Activated T-cell treated with anti-CD3 and anti-CD28 coated beads, Interleukin-2, amount 50 U/mL, for 72 hours (primary cell): ENCODE measurements at regions not wholly inside any gene's neighbourhood (a gene's known extent, or its start where the extent isn't known, plus 50 kb on each side); places are given as distances from the start of the nearest gene placed in this dataset.
"Not testable (repeated sequence)": the region's sequence is repeated elsewhere in the genome, so short reads cannot be mapped to it uniquely, and the experiment has no call there.

Source experiments
- ATAC-seq, 2 donors: fragments of 150-1000 bp; cut with Tn5 transposase; replicated peaks in 1 of 2; 2 replicates each; pipeline ENCODE4 v1.10.0; 2021; ENCODE audit warnings: moderate library complexity in 2 of 2, mild to moderate bottlenecking in 1 of 2
- DNase-seq, 2 donors: peaks; one replicate each; pipeline ENCODE4 v3.0.0; 2021 to 2022; ENCODE audit warnings: mixed read lengths in 1 of 2
- H3K27ac Mint-ChIP-seq: one replicate; pipeline ENCODE4 v1.8.0; 2022; ENCODE audit warnings: mild to moderate bottlenecking, moderate library complexity, mixed read lengths
- H3K27me3 Mint-ChIP-seq: one replicate; pipeline ENCODE4 v1.8.0; 2022; ENCODE audit warnings: low read depth, mixed read lengths
- H3K36me3 Mint-ChIP-seq, 2 donors: one replicate each; pipeline ENCODE4 v1.8.0; 2022; ENCODE audit warnings: mixed read lengths in 2 of 2, mild to moderate bottlenecking in 1 of 2; ENCODE audit not compliant: insufficient read depth in 2 of 2
- H3K4me1 Mint-ChIP-seq: one replicate; pipeline ENCODE4 v1.8.0; 2022; ENCODE audit warnings: low read depth, mixed read lengths
- H3K4me3 Mint-ChIP-seq, 2 donors: one replicate each; pipeline ENCODE4 v1.8.0; 2022; ENCODE audit warnings: mild to moderate bottlenecking in 2 of 2, mixed read lengths in 2 of 2, moderate library complexity in 2 of 2
- H3K9me3 Mint-ChIP-seq, 2 donors: one replicate each; pipeline ENCODE4 v1.8.0; 2022; ENCODE audit warnings: mixed read lengths in 2 of 2

DNA sequence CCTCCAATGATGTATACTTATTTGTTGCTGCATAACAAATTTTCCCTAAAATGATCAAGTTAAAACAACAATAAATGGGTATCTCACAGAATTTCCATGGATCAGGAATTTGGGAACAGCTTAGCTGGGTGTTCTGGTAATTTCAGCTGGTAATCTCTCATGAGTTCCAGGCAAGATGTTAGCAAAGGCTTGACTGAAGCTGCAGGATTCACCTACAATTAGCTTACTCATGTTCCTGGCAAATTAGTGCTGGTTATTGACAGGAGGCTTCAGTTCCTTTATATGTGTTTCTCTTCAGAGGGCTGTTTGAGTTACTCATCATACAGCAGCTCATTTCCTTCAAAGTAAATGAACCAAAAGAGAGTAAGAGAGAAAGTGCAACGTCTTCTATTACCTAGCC lies 506.3 kb upstream of the IMPG1 start:
- Mint-ChIP-seq H3K4me3 (no peak overlapping the region), H3K27ac (no peak overlapping the region), H3K9me3 (peaks cover 2 to 7% of the 10 kb centered on the region in 2 donors), H3K36me3 (no peaks in the 10 kb centered on the region), H3K4me1 (no peaks in the 10 kb centered on the region), H3K27me3 (no peaks in the 10 kb centered on the region)
- ATAC-seq (no peak), DNase-seq (no peak)

DNA sequence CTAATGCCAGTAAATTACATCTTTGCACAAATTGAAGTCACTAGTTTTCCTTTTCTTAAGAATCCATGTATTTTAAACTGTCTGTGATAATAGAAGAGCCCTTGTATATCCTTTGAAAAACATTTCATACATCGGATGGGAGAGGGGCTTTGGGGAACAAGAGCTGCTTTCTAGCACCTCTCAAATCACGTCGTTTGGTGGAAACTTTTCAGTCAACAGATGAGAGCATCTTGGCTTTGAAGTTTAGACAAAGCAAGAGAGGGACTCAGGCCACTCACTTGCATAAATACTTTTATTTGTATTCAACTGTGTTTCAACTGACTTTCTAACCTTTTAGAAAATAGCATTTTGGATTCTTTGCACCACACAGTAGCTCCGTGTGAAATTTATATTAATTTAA lies 502.3 kb upstream of the IMPG1 start:
- Mint-ChIP-seq H3K9me3 (peaks cover 0 to 2% of the 10 kb centered on the region in 2 donors), H3K27ac (no peak overlapping the region), H3K4me1 (no peaks in the 10 kb centered on the region), H3K36me3 (no peaks in the 10 kb centered on the region), H3K4me3 (no peak overlapping the region), H3K27me3 (no peaks in the 10 kb centered on the region)
- ATAC-seq (no peak), DNase-seq (no peak)

DNA sequence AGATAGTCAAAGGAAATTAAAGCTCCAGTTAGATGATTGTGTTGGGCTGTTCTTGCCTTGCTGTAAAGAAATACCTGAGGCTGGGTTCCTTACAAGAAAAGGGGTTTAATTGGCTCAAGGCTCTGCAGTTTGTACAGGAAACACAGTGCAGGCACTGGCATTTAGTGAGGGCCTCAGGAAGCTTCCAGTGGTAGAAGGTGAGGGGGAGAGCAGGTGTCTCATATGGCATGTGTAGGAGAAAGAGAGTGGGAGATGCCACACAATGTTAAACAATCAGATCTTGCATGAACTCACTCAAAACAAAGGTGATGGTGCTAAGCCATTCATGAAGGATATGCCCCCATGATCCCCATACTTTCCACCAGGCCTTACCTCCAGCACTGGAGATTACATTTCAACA lies 493.5 kb upstream of the IMPG1 start:
- H3K27me3 Mint-ChIP-seq: no peaks in the 10 kb centered on the region
- DNase-seq (no peak), ATAC-seq (no peak)
- no peak overlapping the region for H3K27ac Mint-ChIP-seq
- no peaks in the 10 kb centered on the region for H3K36me3 Mint-ChIP-seq
- H3K4me1 Mint-ChIP-seq: no peaks in the 10 kb centered on the region
- peaks cover 2 to 14% of the 10 kb centered on the region in 2 donors for H3K9me3 Mint-ChIP-seq
- H3K4me3 Mint-ChIP-seq: no peak overlapping the region

DNA sequence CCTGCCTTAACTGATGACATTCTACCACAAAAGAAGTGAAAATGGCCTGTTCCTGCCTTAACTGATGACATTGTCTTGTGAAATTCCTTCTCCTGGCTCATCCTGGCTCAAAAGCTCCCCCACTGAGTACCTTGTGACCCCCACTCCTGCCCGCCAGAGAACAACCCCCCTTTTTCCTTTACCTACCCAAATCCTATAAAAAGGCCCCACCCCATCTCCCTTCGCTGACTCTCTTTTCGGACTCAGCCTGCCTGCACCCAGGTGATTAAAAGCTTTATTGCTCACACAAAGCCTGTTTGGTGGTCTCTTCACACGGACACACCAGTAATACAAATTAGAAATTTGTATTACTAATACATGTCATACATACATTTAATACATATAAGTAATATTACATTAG lies 489.9 kb upstream of the IMPG1 start:
- H3K9me3 Mint-ChIP-seq: peaks cover 2 to 10% of the 10 kb centered on the region in 2 donors
- not testable (repeated sequence) for DNase-seq, ATAC-seq, H3K27ac Mint-ChIP-seq, H3K4me1 Mint-ChIP-seq, H3K36me3 Mint-ChIP-seq, H3K27me3 Mint-ChIP-seq, H3K4me3 Mint-ChIP-seq

DNA sequence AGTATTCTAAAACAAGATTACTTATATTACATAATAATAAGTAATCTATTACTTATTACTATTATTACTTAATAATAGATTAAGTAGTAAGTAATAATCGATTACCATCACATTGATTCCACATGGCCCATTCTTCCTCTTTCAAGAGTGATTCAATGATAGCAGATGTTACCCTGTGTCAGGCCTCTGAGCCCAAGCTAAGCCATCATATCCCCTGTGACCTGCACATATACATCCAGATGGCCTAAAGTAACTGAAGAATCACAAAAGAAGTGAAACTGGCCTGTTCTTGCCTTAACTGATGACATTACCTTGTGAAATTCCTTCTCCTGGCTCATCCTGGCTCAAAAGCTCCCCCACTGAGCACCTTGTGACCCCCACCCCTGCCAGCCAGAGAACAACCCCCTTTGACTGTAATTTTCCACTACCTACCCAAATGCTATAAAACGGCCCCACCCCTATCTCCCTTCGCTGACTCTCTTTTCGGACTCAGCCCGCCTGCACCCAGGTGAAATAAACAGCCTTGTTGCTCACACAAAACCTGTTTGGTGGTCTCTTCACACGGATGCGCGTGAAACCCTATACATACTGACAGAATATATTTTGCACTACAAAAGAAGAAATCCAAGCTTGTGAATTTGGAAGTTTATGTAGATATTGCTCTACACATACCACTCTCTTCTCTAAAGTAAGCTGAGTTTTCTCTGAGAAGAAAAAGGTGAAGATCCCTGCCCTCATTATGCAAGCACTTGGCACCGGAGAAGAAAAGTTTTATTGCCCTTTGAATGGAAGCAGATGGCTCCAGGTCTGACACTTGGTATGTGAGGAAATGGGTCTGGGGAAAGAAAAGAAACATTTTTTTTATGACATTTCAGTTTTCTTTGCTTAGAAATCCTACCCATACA lies 488.6 kb upstream of the IMPG1 start:
- H3K27ac Mint-ChIP-seq, H3K9me3 Mint-ChIP-seq, H3K4me3 Mint-ChIP-seq, H3K27me3 Mint-ChIP-seq, ATAC-seq, H3K36me3 Mint-ChIP-seq, DNase-seq, H3K4me1 Mint-ChIP-seq: not testable (repeated sequence)

DNA sequence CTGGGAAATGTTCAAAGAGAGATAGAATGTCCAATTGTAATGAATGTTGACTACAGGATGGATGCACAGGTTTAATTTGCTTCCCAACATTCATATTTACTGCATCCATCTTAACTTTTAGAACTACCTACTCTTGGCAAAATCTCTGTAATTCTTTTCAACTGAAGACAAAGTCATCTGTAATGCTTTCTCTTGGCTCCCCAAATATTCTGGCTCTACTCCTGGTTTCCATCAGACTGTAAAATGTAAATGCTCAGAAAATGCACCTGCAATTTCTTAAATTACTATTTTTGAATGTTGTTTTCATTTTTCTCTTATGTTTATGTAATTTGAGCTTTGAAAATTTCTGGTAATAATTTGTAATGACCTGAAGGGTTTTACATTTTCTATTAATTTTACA lies 480.8 kb upstream of the IMPG1 start:
- Mint-ChIP-seq H3K9me3 (peaks cover 5 to 7% of the 10 kb centered on the region in 2 donors), H3K4me3 (no peak overlapping the region), H3K36me3 (peaks cover 0 to 1% of the 10 kb centered on the region in 2 donors), H3K4me1 (no peaks in the 10 kb centered on the region), H3K27ac (no peak overlapping the region), H3K27me3 (no peaks in the 10 kb centered on the region)
- ATAC-seq: no peak
- no peak for DNase-seq

DNA sequence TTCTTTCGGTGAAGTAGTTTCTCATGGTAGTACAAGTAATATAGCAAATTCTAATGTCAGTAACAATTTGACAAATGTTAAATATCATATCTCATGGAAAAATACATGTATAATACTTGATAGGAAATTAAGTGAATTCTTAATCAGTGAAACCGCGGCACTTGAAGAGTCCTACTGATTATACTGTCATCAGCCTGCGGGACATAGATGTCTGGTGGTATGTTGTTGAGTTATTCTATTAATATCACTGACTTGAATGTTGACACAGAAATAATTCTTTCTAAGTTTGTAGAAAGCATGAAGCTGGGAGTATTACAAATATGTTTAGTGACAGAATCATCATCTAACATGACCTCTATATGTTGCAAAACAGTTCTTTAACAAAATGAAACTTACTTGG lies 479.8 kb upstream of the IMPG1 start:
- no peaks in the 10 kb centered on the region for H3K36me3 Mint-ChIP-seq
- H3K4me1 Mint-ChIP-seq: no peaks in the 10 kb centered on the region
- peaks cover 3% of the 10 kb centered on the region in 2 donors for H3K9me3 Mint-ChIP-seq
- no peaks in the 10 kb centered on the region for H3K27me3 Mint-ChIP-seq
- H3K27ac Mint-ChIP-seq: no peak overlapping the region
- ATAC-seq (no peak), DNase-seq (no peak)
- no peak overlapping the region for H3K4me3 Mint-ChIP-seq

DNA sequence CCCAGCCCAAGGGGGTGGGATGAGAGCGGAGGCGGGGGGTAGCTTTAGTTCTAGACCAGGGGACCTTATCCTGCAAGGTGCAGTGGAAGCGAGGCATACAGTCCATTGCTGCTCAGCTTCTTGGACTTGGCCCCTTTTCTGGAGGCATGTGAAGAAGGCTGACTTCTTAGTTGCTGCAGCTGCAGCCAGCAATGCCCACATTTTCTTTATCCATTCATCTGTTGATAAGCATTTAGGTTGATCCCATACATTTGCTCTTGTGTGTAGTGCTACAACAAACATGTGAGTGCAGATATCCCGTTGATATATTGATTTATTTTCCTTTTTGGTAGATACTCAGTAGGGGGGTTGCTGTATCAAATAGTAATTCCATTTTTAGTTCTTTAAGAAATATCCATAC lies 461.2 kb upstream of the IMPG1 start:
- Mint-ChIP-seq H3K4me1 (no peaks in the 10 kb centered on the region), H3K36me3 (no peaks in the 10 kb centered on the region), H3K27ac (no peak overlapping the region), H3K27me3 (no peaks in the 10 kb centered on the region), H3K9me3 (peaks cover 11 to 17% of the 10 kb centered on the region in 2 donors), H3K4me3 (no peak overlapping the region)
- DNase-seq (no peak), ATAC-seq (no peak)

DNA sequence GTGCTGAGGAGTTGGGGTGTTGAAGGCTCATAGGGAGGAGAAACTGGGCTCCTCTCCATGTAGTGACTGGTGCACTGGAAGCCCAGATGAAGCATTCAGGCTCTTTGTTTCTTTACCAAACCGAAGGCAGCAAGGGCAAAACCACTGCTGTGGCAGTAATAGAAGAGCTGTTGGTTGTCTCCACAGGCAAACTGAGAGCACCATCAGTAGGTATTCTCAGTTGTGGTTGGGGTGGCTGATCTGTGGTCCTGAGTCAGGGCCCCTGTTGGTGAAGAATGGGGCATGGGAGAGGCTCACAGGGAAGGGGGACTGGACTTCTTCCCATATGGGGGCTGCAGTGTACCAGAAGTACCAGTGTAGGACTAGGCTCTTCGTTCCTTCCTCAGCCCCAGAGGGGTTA lies 460.2 kb upstream of the IMPG1 start:
- no peak overlapping the region for H3K27ac Mint-ChIP-seq
- H3K9me3 Mint-ChIP-seq: peaks cover 15 to 18% of the 10 kb centered on the region in 2 donors
- H3K27me3 Mint-ChIP-seq: no peaks in the 10 kb centered on the region
- H3K4me3 Mint-ChIP-seq: no peak overlapping the region
- no peaks in the 10 kb centered on the region for H3K4me1 Mint-ChIP-seq
- ATAC-seq: no peak
- DNase-seq: no peak
- H3K36me3 Mint-ChIP-seq: no peaks in the 10 kb centered on the region

DNA sequence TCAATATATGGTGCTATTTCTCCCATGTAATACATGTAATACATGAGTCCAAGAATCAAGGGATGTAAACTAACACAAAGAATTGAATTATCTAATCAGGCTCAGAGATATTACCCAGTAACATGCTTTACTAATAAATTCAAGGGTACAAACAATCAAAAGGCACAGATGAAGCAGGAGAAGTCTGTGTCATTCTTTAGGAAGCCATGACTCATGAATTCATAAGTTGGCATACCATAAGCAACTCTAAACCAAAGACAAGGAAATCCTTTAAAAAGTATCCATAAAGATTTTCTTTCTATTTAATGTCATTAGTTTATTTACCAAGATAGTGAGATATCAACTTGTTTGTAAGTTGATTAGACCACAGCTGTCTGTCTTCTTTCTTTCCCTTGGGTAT lies 446.0 kb upstream of the IMPG1 start:
- H3K36me3 Mint-ChIP-seq: peaks cover 0 to 2% of the 10 kb centered on the region in 2 donors
- no peak overlapping the region for H3K4me3 Mint-ChIP-seq
- H3K9me3 Mint-ChIP-seq: peaks cover 3 to 14% of the 10 kb centered on the region in 2 donors
- no peak overlapping the region for H3K27ac Mint-ChIP-seq
- H3K27me3 Mint-ChIP-seq: no peaks in the 10 kb centered on the region
- DNase-seq: no peak
- ATAC-seq: no peak
- H3K4me1 Mint-ChIP-seq: no peaks in the 10 kb centered on the region

DNA sequence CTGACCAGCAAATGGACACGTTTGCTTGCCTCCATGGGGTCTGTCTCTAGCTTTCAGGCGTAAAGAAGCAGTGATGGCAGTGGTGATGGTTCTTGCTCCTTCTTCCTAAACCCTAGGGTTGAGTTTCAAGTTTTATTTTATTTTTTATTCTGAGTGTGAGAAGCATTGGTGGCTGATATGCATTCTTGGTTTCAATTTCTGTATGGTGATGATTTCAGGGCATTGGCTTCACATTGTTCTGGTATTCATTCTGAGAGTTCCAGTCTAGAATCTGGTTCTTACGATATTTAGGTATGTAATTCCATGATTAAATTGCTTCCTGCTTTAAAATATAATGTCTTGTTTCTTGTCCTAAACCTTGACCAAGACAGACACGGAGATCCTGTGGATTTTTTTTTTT lies 444.5 kb upstream of the IMPG1 start:
- Mint-ChIP-seq H3K36me3 (peaks cover 0 to 2% of the 10 kb centered on the region in 2 donors), H3K27ac (no peak overlapping the region), H3K4me3 (no peak overlapping the region), H3K4me1 (no peaks in the 10 kb centered on the region), H3K9me3 (peaks cover 6 to 13% of the 10 kb centered on the region in 2 donors), H3K27me3 (no peaks in the 10 kb centered on the region)
- DNase-seq (no peak), ATAC-seq (no peak)

DNA sequence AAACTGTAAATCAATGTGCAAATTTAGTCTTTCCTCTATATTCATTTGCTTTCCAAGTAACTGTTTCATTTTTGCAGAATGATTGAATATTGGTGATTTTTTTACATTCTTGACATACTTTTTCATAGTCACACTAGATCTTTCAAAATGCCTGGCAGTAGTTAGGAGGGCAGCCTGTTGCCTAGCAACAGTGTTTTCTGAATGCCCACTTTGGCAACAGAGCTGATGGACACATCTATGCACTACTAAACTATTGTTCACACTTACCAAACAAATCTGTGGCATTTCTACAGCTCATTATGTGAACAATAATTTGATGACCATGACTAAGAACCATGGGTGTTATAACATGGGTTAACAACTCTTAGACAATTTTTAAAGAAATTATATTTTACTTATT lies 438.0 kb upstream of the IMPG1 start:
- no peak overlapping the region for H3K27ac Mint-ChIP-seq
- no peak overlapping the region for H3K4me3 Mint-ChIP-seq
- H3K9me3 Mint-ChIP-seq: peaks cover 5 to 6% of the 10 kb centered on the region in 2 donors

DNA sequence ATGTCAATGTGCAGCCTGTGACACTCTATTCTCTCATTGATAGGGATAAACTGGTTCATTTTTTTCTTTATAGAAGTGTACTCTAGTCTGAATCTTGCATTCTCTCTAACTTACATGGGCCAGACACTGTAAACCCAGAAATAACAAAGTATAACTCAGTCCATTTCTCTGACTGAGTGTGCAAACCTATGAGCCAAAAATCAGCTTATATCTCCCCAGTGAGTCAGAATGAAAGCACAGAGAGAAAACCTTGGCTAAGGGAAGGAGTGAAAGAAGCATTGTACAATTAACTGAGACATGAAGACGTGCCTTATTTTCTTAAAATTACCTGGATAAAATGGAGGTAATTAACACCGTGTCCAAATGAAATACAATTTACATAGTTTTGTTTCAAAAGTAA lies 436.9 kb upstream of the IMPG1 start:
- no peaks in the 10 kb centered on the region for H3K4me1 Mint-ChIP-seq
- H3K27me3 Mint-ChIP-seq: no peaks in the 10 kb centered on the region
- DNase-seq (no peak), ATAC-seq (no peak)
- no peaks in the 10 kb centered on the region for H3K36me3 Mint-ChIP-seq
- H3K9me3 Mint-ChIP-seq: peaks cover 6 to 7% of the 10 kb centered on the region in 2 donors
- no peak overlapping the region for H3K4me3 Mint-ChIP-seq
- H3K27ac Mint-ChIP-seq: no peak overlapping the region

More for the DNA sequence above, 438.0 kb upstream of the IMPG1 start:
- no peaks in the 10 kb centered on the region for H3K36me3 Mint-ChIP-seq
- ATAC-seq (no peak), DNase-seq (no peak)
- no peaks in the 10 kb centered on the region for H3K27me3 Mint-ChIP-seq
- H3K4me1 Mint-ChIP-seq: no peaks in the 10 kb centered on the region

DNA sequence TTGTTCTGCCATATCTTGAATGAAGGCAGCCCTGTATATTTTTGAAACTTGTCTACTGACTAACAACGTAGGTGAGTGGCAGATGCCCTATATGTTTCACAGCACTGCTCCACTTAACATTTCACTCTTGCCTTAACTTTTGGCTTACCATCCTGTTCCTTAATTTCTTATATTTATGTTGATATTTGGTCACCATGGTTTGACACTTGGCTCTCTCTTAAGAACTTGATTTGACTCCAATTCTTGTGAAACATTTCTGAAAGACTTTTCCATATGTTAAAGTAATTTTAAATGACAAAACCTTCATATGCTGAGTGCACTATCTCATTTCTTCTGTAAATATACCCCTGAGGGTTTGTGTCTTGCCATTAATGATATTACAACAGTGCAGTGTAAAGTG lies 434.3 kb upstream of the IMPG1 start:
- Mint-ChIP-seq H3K4me3 (no peak overlapping the region), H3K4me1 (no peaks in the 10 kb centered on the region), H3K27me3 (no peaks in the 10 kb centered on the region), H3K36me3 (no peaks in the 10 kb centered on the region), H3K27ac (no peak overlapping the region), H3K9me3 (peaks cover 3 to 6% of the 10 kb centered on the region in 2 donors)
- DNase-seq: no peak
- no peak for ATAC-seq
